ENCODE measurements at regions not wholly inside any gene's neighbourhood (a gene's known extent, or its start where the extent isn't known, plus 50 kb on each side); places are given as distances from the start of the nearest gene placed in this dataset.

DNA sequence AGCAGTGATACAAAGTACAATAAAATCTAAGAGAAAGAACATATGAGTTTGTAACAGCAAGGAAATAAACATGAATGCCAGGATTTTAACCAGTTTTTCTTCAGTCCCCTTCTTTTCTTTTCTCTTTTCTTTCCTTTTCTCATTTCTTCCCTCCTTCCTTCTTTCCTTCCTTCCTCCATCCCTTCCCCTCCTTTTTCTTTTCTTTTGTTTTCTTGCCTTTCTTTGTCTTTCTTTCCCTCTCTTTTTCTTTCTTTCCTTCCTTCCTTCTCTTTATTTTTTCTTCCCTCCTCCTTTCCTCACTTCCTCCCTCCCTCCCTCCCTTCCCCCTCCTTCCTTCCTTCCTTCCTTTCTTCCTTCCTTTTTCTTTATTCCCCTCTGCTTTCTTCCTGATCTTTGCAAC, 142.8 kb upstream of the SYT4 start:
- no peaks in the 10 kb centered on the region for H3K9me3 ChIP-seq
- no peaks in the 10 kb centered on the region for H3K36me3 ChIP-seq (ENCODE audit: insufficient read depth in 1 of 2, low read depth in 1 of 2)
- H3K27me3 ChIP-seq (ENCODE audit: insufficient read depth in 3 of 3, low read length in 2 of 3), result no peaks in the 10 kb centered on the region
- intact Hi-C loops (cut with DNase I), result no loop called here
- DNase-seq (no peak), ATAC-seq (no peak)
- H3K4me3 ChIP-seq, result no peak overlapping the region
- H3K27ac ChIP-seq, result no peak overlapping the region
- TF ChIP-seq, protein P1, sequence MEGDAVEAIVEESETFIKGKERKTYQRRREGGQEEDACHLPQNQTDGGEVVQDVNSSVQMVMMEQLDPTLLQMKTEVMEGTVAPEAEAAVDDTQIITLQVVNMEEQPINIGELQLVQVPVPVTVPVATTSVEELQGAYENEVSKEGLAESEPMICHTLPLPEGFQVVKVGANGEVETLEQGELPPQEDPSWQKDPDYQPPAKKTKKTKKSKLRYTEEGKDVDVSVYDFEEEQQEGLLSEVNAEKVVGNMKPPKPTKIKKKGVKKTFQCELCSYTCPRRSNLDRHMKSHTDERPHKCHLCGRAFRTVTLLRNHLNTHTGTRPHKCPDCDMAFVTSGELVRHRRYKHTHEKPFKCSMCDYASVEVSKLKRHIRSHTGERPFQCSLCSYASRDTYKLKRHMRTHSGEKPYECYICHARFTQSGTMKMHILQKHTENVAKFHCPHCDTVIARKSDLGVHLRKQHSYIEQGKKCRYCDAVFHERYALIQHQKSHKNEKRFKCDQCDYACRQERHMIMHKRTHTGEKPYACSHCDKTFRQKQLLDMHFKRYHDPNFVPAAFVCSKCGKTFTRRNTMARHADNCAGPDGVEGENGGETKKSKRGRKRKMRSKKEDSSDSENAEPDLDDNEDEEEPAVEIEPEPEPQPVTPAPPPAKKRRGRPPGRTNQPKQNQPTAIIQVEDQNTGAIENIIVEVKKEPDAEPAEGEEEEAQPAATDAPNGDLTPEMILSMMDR (IDR thresholded peaks at IDR 0.05), result no peak
- no peaks in the 10 kb centered on the region for H3K4me1 ChIP-seq

DNA sequence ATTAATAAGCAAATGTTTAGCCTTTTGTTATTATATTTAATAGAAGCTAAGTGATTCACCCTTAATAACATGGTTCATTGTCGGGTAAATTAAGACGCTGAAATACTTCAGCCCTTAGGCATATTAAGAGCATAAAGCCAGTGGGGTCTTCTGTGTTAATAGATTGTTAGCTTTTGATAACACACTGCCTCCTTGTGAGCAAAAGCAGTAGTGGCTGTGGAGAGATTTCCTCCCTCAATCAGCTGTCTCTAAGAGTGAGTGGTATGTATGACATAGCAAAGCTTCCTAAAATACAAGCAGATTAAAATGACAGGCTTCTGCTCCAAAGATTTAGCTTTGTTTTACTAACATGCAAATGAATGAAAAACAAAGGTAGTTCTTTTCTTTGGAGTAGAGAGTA, 143.7 kb upstream of the SYT4 start:
- Histone ChIP-seq H3K4me1 (no peaks in the 10 kb centered on the region), H3K4me3 (no peak overlapping the region), H3K27ac (no peak overlapping the region), H3K9me3 (no peaks in the 10 kb centered on the region), H3K36me3 (ENCODE audit: insufficient read depth in 1 of 2, low read depth in 1 of 2) (no peaks in the 10 kb centered on the region), H3K27me3 (ENCODE audit: insufficient read depth in 3 of 3, low read length in 2 of 3) (no peaks in the 10 kb centered on the region)
- TF ChIP-seq, protein P1 (IDR thresholded peaks at IDR 0.05), result no peak
- ATAC-seq (no peak), DNase-seq (no peak)
- intact Hi-C loops (cut with DNase I), result no loop called here
- 49 to 79% (median 55%) methylated on average over 2 of the region's 2 CpGs for WGBS, 3 donors

DNA sequence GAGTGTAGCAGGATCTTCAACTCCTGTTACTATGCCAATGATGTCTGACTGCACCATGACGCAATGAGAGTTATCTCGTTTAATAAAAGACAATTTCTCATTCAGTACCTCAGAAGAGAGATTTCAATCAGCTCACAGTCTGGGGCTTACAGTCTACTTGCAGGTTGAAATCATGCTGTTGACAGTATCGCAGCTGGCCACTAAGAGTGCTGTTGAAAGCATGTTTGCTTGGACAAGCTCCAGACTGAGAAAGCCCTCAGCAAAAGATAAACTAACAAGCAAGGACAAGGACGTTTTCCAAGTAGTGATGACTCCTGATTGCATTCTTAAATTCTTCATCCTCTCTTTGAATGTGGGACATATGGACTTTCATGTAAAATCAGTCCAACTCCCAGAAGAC, 145.2 kb upstream of the SYT4 start:
- Histone ChIP-seq H3K27ac (no peak overlapping the region), H3K9me3 (no peaks in the 10 kb centered on the region), H3K27me3 (ENCODE audit: insufficient read depth in 3 of 3, low read length in 2 of 3) (no peaks in the 10 kb centered on the region), H3K4me1 (no peaks in the 10 kb centered on the region), H3K4me3 (no peak overlapping the region), H3K36me3 (ENCODE audit: insufficient read depth in 1 of 2, low read depth in 1 of 2) (no peaks in the 10 kb centered on the region)
- WGBS, 3 donors, result 23 to 33% (median 30%) methylated on average over 4 of the region's 4 CpGs
- intact Hi-C loops (cut with DNase I), result no loop called here
- TF ChIP-seq, protein P1 (IDR thresholded peaks at IDR 0.05), result no peak
- ATAC-seq (no peak), DNase-seq (no peak)

DNA sequence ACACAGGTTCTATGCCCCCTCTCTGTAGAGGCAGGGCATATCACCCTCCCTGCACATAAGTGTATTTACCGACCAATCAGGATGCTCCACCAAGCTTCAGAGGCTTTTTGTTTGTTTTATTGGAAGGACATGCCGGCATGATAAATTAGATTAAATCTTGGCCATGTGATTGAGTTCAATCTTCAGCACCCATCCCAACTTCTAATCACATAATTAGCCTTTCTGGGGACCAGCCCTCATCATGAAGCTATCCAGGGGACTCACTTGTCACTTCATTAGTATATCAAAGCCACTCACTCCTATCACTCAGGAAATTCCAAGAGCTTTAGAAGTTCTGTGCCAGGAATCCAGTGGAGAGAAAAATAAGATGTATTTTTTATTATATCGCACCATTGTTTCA, 158.6 kb upstream of the SYT4 start:
- TF ChIP-seq, protein P1 (IDR thresholded peaks at IDR 0.05), result no peak
- Histone ChIP-seq H3K4me3 (no peak overlapping the region), H3K4me1 (no peaks in the 10 kb centered on the region), H3K27ac (no peak overlapping the region), H3K9me3 (peaks cover 13% of the 10 kb centered on the region), H3K27me3 (ENCODE audit: insufficient read depth in 3 of 3, low read length in 2 of 3) (no peaks in the 10 kb centered on the region), H3K36me3 (ENCODE audit: insufficient read depth in 1 of 2, low read depth in 1 of 2) (no peaks in the 10 kb centered on the region)
- no peak for DNase-seq
- ATAC-seq, result no peak
- WGBS, 3 donors, result 88 to 91% (median 89%) methylated on average over 3 of the region's 3 CpGs
- intact Hi-C loops (cut with DNase I), result no loop called here

DNA sequence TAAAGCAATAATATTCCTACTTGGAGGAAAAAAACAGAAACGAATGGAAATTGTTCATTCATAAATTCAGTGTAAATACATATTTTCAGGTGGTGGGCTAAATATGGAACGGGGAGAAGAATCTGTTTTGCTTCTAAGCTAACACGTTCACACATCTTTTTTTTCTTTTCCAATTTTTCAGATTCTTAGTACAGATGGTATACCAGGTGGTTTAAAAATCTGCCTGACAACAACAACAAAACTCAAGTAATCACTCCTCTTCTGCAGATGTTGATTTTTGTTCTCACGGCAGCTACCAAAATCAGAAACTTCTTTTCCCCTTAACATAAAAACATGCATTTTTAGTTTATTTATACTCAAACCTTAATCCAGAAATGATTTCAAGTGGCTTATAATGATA, 164.8 kb upstream of the SYT4 start:
- H3K27ac ChIP-seq, result no peak overlapping the region
- H3K4me3 ChIP-seq, result no peak overlapping the region
- whole genome bisulfite sequencing, 3 donors, result 52 to 64% (median 53%) methylated on average over 4 of the region's 4 CpGs
- DNase-seq (no peak), ATAC-seq (no peak)
- no peaks in the 10 kb centered on the region for H3K4me1 ChIP-seq
- no peaks in the 10 kb centered on the region for H3K27me3 ChIP-seq (ENCODE audit: insufficient read depth in 3 of 3, low read length in 2 of 3)
- TF ChIP-seq, protein P1 (IDR thresholded peaks at IDR 0.05), result no peak
- intact Hi-C loops (cut with DNase I), result no loop called here
- no peaks in the 10 kb centered on the region for H3K36me3 ChIP-seq (ENCODE audit: insufficient read depth in 1 of 2, low read depth in 1 of 2)
- H3K9me3 ChIP-seq, result peaks cover 13% of the 10 kb centered on the region
